ENCODE measurements at regions not wholly inside any gene's neighbourhood (a gene's known extent, or its start where the extent isn't known, plus 50 kb on each side); places are given as distances from the start of the nearest gene placed in this dataset.
"Not testable (repeated sequence)": the region's sequence is repeated elsewhere in the genome, so short reads cannot be mapped to it uniquely, and the experiment has no call there.

GRCh38 chr11:97614606-97615005 is 1224.8 kb downstream of the JRKL start:
- DNase-seq = no peak

DNA sequence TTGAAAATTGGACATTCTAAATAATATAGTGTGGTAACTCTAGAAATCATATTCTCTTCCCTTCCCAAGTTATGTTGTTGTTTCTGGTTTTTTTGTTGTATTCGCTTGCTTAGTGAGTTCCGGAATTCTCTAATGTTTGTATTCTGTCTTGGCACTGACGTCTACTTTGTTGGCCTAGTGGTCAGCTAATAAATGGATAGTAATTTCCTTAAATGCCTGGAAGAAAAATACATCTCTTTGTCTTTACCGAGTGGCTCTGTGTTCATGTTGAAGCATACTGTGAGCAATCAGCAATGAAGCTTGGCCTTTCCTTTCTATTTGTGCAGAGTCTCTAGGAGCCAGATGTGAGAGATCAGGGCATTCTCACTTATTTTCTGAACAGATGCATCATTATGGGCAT is 1225.7 kb downstream of the JRKL start:
- DNase-seq = no peak

- no peak for DNase-seq
These were observed 1227.2 kb downstream of the JRKL start for GRCh38 chr11:97617031-97617430.

GRCh38 chr11:97620007-97620406 is 1230.2 kb downstream of the JRKL start:
- no peak for DNase-seq

DNA sequence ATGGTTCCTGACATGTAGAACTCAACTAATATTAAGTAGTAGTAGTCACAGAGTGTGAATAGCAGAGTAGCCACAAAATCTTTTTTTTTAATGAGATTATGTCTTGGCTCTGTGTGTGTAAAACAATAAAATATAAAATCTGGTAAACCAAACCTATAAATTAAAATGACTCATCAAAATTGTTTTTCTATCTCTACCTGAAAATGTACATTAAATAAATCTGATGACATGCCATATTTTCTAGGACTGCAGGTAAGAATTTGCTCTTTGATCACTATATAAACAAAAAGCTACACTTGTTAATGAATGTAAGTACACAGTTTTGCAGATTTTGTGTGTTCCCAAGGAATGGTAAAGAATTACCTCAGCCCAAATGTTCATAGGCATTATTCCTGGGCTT is 1231.5 kb downstream of the JRKL start:
- no peak for DNase-seq

DNA sequence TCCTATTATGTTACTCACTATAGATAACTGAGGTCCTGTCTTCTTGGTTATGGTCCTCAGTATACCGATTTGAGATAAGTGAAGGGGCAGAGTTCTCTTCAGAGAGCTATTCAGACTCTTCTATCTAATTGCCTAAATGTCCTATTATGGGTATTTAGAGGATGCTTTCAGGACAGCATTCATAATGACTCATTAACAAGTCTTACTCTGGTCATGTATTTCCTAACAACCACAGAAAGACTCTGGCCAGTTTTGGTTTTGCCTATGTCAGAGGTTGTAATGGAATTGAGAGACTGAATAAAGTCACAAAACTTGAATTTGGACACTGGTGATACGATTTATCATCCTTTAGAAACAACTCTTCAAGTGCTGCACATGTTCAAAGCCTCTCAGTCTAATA is 1233.0 kb downstream of the JRKL start:
- DNase-seq = no peak

DNA sequence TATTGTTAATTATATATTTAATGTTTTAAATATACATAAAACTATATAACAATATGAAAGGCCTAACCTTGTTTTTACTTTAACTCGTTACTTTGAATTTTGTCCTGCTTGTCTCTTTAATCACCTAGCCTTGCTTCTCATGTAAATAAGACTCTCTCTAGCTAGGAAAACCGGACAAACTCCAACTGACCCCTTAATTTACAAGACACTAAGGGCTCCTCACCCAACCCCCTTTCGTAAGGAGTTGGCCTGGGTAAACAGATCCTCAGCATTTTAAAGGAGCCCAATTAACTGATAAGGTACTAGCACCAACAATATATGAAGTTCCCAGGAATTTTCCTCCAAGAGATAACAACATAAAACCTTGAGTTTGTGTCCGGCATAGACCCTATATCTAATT is 1246.9 kb downstream of the JRKL start:
- DNase-seq = not testable (repeated sequence)

- DNase-seq = no peak
These were observed 1247.9 kb downstream of the JRKL start for GRCh38 chr11:97637701-97638100.

DNA sequence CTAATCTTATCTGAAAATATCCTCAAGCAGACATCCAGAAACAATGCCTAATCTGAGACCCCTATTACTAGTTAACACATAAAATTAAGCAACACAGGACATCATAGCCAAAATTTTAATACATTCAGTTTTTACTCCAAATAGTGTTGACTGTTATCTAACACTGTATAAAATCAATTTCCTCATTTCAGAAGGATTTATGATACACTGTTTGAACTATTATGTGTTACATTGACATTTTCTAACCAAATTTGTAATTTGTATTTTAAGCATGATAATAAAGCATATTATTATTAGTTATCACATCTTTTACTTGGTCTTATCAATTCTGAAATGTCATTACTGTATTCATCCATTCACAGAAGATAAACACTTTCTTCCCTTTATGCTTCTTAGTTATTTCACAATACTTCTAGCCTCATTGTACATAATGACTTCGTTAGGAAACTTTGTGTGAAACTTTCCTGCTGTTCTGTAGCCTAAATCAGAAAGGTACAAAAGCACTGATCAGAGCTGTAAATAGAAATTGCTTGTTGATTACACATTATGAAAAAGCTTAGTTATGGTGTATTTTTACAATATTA is 1248.9 kb downstream of the JRKL start:
- DNase-seq = no peak

- DNase-seq = no peak
These were observed 1252.2 kb downstream of the JRKL start for GRCh38 chr11:97641988-97642387.

- no peak for DNase-seq
These were observed 1255.9 kb downstream of the JRKL start for GRCh38 chr11:97645736-97646135.

DNA sequence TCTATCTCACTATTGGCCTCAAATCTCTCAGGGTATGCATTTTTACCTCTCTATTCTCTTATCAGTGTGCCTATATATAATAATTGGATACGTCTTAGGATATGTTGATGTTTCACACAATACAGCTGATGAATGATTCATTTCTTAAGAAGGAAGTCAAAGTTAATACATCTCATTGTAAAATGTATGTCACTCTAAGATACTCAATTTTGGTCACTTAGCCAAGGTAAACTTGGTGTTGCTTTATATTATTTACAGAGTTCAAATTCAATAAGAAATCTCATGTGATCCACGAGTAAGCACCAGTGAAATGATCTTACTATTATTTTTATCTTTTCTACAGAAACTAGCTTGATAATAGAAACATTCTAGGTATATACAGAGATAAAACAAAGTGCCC is 1266.5 kb downstream of the JRKL start:
- no peak for DNase-seq

GRCh38 chr11:97657852-97658251 is 1268.0 kb downstream of the JRKL start:
- DNase-seq = no peak

DNA sequence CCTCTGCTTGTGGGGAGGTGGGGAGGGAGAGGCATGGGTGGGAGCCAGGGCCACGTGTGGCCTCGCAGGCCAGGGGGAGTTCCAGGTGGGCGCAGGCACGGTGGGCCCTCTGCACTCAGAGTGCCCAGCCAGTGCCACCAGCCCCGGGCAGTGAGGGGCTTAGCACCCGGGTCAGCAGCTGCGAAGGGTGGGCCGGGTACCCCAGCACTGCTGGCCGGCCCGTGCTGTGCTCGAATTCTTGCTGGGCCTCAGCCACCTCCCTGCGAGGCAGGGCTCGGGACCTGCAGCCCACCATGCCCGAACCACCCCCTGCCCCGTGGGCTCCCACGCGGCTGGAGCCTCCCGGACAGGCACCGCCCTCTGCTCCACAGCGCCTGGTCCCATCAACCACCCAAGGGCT is 1277.2 kb downstream of the JRKL start:
- DNase-seq = no peak

DNA sequence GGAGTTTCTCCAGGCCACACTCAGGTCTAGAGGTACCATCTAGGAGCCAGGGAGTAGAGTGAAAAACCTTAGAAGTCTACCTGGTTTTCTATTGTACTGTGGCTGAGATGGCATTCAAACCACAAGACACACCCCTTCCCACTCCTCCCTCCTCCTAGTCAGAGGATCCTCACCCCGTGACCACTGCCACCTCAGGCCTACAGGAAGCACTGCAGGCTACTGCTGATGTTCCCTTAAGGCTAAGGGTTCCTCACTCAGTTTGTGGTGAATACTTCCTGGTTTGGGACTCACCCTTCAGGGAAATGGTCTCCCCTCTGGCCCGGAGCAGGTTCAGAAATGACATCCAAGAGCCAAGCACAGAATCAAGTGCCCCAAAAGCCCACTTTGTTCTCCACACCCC is 1293.9 kb downstream of the JRKL start:
- no peak for DNase-seq

DNA sequence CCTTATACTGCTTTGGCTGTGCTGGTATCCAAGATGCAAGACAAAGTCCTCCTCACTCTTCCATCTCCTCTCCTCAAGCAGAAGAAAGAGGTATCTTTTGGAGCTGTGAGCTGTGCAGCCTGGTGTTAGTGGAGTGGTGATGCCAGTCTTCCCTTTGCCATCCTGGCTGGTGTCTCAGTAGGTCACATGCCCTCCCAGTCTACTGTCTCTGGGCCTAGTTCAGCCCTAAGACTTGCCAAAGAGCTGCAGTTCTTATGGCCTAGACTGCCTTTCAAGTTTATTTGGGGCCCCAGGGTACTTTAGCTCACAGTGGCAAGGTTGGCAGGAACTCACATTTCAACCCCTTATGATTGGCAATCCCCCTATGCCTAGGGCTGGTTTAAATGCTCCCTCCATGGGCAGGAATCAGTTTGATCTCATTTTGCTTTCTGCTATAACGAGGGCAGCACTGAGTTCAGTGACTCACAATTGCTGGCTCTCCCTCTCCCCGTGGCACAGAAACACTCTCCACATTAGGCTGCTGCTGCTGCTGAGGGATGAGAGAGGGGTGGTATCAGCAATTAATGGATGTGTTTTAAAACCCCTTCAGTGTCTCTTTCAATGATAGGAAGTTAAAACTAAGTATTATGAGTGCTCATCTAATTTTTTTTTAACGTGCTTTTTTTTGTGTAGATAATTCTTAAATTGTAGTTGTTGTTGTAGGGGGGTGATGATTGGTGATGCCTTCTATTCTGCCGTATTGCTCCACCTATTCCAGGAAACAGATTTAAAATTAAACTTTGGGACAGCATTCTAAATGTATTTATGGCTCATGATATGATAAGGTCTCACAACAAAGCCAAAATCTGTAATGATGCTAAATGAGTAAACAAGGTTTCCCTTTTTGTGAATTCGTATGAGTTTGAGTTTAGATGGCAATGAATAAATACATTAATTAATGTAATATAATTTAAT is 1295.0 kb downstream of the JRKL start:
- no peak for DNase-seq

GRCh38 chr11:97685695-97686094 is 1295.9 kb downstream of the JRKL start:
- DNase-seq = no peak

DNA sequence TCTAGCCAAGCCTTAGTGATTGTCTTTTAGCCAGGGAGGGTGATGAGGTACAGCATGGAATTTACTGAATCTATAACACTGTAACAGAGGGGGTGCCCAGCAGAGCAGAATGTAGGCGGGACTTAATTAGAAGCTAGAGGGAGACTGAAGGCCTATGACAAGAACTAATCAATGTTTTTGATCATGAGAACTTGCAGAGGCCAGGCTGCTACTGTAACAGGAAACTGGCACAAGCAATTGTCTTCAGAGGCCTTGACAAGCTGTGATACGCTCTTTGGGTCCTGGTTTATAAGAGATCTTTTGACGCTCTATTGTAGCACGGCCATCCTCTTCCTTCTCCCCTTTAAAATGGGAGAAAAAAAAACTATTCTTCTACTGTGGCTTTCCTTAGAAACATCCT is 1297.3 kb downstream of the JRKL start:
- no peak for DNase-seq

DNA sequence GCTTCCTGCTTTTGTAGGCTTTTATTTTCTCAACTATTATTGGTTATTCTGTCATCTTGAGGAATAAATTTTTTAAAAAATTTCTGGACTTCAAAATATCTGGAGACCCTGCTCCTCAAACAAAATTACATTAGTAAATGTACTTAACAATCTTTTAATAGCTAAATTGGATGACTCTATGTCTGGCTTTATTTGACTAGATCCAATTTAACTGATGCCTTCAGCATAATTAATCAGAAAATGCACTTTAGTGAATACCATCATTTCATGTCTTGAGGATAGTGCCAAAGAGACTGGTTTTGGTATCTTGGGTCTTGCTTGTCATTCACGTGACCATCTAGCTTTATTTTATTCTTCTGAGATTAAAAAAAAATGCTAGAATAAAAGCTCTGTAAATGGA is 1301.2 kb downstream of the JRKL start:
- DNase-seq = no peak

DNA sequence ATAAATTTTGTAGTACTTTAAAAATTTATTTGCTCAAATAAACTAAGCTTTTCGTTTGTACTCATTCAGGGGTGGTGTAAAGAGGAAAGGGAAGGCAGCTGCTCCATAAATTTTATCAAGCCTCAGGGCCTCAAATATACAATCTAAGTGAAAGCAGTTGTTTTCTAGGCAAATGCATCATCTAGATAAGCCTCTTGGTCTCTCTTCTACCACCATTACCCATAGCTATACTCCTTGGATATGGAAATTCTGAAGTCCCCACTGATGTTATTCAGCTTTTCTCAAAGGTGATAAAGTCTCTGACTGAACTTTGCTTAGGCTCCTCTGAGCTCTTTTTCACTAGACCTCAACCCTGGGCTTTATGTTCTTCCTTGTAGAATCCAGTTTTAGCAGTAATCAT is 1313.1 kb downstream of the JRKL start:
- DNase-seq = no peak

GRCh38 chr11:97703851-97704250 is 1314.0 kb downstream of the JRKL start:
- DNase-seq = no peak

DNA sequence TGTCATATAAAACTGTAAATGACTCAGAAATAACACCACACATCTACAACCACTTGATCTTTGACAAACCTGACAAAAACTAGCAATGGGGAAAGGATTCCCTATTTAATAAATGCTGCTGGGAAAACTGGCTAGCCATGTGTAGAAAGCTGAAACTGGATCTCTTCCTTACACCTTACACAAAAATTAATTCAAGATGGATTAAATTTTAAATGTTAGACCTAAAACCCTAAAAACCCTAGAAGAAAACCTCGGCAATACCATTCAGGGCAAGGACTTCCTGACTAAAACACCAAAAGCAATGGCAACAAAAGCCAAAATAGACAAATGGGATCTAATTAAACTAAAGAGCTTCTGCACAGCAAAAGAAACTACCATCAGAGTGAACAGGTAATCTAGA is 1315.3 kb upstream of the CNTN5 start:
- peak; percentile 33 for DNase-seq

DNA sequence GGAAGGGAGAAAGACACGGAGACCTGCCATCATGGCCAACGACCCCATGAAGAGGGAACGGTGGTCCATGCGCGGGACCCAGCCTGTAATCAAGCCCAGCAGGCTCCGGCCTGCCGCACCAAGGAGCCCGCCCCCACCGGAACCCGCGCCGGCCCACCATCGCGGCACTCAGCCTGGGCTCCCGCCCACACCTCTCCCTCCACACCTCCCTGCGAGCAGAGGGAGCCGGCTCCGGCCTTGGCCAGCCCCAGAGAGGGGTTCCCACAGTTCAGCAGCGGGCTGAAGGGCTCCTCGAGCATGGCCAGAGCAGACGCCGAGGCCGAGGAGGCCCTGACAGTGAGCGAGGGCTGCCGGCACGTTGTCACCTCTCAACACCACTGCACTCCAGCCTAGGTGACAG is 1302.8 kb upstream of the CNTN5 start:
- DNase-seq = no peak

DNA sequence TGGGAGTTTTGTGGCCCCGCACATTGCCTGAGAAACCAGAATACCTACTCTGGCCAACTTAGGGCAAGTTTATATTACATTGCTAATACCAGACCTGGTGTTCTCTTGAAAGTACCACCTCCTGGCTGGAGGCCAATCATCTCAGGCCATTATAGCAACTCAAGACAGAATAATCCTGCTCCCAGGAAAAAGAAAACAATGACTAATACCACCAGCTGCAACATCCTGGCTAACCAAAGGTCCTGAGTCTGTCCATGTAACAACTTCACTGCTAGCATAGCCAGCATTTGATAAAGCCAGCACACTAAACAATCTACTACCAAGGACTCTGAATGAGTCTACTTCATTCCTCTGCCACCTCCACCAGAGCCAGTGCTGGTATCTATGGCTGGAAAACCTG is 1298.7 kb upstream of the CNTN5 start:
- DNase-seq = peak; percentile 80

- DNase-seq = no peak
These were observed 1298.0 kb upstream of the CNTN5 start for GRCh38 chr11:97722721-97723120.

All from fibroblast of skin of right quadriceps (primary cell).